SH-SY5Y (cell line): ENCODE measurements at regions not wholly inside any gene's neighbourhood (a gene's known extent, or its start where the extent isn't known, plus 50 kb on each side); places are given as distances from the start of the nearest gene placed in this dataset.

Source experiments
- GATA2 ChIP-seq: IDR thresholded peaks from 2 replicates; pipeline ENCODE4 v1.6.1; 2011; ENCODE audit warnings: mild to moderate bottlenecking, low read depth, low read length
- GATA3 ChIP-seq: IDR thresholded peaks from 2 replicates; pipeline ENCODE4 v1.6.1; 2011; ENCODE audit warnings: low read depth, mild to moderate bottlenecking, low read length, moderate library complexity

- no peak for TF ChIP-seq GATA2
- TF ChIP-seq GATA3, result no peak
Measured at GRCh38 chr12:97047361-97047760, 140.3 kb downstream of the NEDD1 start.
